T-helper 1 cell treated with Interleukin-12 subunit alpha and Interleukin-12 subunit beta and Interleukin-4 antibody, amounts not matched to agents 30 ng/mL and 1 ng/mL, for 36 hours (primary cell): ENCODE measurements at regions not wholly inside any gene's neighbourhood (a gene's known extent, or its start where the extent isn't known, plus 50 kb on each side); places are given as distances from the start of the nearest gene placed in this dataset.
"Not testable (repeated sequence)": the region's sequence is repeated elsewhere in the genome, so short reads cannot be mapped to it uniquely, and the experiment has no call there.

Source experiments
- intact Hi-C: fragments of 100-400 bp; cut with micrococcal nuclease; formaldehyde crosslinking; loops from one replicate; pipeline ENCODE4 v1.15.1; 2024

DNA sequence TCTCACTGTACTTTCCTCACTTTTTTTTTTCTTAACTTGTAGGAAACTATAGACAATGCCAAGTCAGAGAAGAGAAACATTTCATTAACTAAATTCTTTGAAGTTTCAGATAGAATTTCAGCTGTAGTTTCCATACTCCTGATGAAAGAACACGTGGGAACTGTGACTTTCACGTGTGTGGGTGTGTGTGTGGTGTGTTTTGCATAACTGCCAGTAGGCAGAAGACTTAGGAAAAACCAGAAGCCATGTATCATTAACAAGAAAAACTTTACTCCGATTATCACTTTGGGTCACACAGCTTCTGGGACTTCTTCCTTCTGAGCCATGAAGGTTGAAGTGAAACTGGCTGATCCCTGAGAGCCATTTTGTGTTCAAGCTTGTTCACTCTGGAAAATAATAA lies 483.3 kb downstream of the TFAP2B start:
- intact Hi-C loops, result no loop called here

DNA sequence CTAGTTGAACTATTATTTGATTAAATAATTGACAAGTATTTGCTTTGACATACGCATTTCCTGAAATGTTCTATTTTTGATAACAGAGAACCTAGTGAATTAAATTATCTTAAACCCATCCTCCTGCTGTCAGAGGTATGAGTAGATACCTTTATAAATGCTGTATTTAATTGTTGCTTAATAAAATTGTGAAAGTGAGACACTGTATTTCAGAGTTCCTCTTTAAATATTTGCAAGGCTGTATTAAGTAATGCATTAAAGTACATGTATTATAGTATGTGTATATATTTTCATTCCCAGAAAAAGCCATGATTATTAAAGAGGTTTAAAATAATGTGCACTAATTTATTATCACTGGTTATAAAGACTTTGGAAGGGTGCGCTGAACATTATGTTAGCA lies 483.8 kb downstream of the TFAP2B start:
- intact Hi-C loops, result no loop called here

DNA sequence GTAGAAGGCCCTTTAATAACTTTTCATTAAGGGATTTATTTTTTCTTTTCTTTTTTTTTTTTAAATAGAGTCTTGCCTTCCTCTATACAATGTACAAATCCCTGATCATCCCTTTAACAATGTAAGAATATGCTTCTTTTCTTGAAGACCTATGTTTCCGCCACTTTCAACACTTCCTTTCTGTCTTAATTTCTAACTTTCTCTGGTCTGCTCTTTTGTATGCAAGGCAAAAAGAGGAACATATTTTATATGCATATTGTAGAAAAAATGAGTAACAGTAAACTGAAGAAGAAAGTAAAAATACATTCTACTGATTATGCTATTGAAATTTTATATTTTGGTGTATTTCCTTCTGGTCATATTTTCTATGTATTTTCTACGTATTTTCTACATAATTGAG lies 484.7 kb downstream of the TFAP2B start:
- intact Hi-C loops, result no loop called here

DNA sequence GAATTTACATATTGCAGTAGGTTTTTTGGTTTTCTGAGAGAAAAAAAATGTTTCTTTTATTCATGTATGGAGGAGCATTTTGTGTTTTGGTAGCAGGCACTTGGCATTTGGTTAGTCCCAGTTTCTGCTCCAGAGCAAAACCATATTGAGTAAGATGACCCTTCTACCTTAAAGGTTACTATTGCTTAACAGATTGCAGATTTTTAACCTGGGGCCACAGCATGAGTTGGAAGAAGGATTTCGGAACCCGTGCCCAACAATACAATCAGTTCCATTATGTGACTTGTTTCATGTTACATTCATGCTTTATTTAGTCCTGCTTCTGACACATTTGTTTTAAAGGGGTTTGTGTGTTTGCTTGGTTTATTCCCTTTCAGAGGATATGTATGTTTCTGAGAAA lies 496.3 kb downstream of the TFAP2B start:
- intact Hi-C loops, result no loop called here

DNA sequence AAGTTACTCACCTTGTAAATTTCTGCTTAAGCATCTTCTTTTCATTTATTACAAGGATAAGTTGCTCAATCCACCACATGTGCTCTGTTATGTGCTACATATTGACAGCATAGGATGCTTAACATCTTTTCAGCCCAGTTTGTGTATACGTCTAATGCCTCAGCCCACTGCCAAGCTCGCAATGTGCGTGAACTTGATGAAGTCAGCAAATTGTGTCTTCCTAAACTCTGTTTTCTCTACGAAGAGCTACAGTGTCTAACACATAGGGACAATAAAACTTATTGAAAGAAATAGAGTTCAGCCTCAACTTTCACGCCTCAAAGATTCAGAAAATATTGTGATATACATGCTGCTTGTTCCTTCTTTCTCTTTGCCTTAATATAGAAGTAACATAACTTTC lies 500.0 kb downstream of the TFAP2B start:
- intact Hi-C loops, result no loop called here

DNA sequence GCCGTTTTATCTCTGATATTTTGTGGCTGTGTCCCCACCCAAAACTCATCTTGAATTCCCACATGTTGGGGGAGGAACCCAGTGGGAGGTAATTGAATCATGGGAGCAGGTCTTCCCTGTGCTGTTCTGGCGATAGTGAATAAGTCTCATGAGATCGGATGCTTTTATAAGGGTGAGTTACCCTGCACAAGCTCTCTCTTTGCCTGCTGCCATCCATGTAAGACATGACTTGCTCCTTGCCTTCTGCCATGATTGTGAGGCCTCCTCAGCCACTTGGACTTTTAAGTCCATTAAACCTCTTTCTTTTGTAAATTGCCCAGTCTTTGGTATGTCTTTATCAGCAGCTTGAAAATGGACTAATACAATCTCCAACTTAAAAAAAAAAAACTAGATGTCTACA lies 502.8 kb downstream of the TFAP2B start:
- intact Hi-C loops, result not testable (repeated sequence)

DNA sequence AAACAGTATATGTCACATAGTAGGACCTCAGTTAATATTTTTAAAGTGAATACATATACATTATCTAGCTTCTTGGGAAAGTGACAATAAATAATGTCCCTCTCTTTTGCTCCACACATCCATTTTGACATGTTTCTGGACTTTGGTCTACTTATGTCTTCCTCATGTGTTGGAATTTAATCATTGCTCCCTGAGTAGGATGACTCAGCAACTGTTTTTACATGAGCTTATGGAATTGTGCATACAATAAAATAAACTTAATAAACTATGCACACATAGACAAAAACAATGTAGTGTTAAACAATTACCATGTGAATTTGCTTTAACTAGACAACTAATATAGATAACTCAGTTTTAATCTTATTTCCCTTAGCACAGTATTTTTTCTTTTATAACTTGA lies 503.8 kb downstream of the TFAP2B start:
- intact Hi-C loops, result no loop called here

DNA sequence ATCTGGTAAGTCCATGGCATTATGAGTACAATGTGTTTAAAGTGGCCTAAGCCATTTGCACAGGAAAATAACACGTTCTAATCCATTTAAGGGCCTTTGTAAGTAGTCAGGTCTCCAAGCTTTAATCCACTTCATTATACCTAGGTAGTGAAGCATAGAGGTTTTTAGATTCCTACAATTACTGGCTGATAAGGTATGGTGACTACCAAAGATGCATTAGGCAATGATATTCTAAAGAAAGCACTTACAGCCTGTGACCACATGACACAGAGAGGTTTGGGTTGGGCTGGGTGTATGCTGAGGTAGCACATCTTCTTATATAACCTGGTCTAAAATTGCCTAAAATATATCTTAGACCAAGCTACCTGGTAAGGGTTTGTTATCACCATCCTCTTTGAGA lies 504.4 kb downstream of the TFAP2B start:
- intact Hi-C loops, result no loop called here

DNA sequence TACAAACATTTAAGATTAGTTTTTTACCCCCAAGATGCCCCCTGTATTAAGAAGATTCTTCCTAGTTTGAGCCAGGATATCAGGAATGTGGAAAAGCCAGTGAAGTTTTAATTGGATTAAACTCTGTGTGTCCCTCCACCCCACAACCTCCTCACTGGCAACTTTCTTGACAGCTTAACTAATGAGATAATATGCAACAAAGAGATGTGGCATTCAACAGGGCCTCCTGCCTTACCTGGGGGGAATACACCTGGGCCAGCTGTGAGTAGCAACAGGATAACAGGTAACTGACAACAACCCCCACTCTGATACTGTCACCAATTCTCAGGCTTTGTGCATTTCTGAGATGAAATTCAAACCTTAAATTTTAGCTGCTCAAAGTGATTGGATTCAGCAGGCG lies 512.3 kb downstream of the TFAP2B start:
- intact Hi-C loops, result no loop called here

DNA sequence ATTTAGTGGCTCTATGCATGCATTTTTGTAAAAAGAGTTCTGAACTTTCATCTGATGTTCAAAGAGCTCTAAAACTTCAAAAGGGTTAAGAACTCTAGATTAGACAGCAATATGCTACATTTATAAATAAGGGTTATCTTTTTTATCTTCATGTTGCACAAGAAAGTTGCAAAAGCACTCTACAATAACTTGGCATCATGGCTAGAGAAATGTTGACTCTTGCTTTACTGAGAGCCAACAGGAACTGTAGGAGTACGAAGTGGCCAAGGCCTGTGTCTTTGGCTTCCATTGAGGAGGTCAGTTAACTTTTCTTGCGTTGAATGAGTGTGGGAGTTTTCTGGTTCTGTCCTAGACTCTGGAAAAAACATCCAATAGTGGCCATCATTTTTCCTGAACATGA lies 516.9 kb downstream of the TFAP2B start:
- intact Hi-C loops, result no loop called here

DNA sequence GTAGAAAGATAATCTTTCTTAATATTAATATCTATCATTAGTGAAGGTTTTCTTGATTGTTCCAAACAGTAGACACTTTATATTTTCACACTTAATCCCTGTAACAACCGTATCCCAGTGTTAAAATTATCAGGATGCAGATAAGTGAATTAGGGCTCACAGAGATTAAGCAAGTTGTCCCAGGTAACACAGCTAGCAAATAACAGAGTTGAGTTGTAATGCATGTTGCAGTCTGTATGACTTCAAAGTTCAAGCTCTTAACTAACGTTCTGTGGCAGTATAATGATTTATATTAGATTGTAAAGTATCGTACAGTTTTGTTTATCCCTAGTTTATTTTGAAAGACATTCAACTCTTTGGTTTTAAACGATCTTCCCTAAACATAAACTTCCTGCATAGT lies 517.5 kb downstream of the TFAP2B start:
- intact Hi-C loops, result no loop called here

DNA sequence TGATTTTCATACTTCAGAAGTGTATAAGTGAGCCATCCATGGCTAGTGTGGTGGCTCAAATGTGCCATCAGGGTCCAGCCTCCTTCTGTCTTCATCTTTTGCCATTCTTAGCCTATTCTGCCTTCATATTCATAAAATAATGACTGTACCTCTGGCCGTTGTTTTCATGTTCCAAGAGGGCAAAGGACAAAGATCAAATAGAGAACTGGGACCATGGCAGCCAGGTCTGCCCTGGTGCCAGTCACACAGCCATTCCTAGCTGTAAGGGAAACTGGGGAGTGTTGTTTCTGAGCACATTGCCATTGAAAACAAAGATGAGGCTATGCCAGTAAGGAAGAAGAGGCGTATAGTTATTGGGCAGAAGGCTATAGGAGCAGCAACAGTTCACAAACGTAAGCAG lies 518.6 kb downstream of the TFAP2B start:
- intact Hi-C loops, result no loop called here

DNA sequence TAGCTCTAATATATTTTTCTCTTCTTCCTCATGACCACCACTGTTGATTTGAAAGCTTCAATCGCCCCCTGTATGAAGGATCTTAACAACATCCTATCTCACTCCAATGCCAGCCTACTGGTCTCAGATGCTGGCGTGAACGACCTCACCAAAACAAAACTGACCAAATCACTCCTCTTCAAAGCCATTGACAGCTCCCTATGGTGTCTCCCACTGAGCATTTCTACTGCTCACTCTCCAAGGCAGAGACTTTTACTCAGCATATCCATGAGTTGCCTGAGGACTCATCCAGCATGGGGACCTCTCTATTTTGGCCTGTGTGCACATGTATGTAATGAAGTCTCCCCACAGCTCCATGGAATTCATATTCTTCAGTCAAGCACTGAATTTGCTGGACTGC lies 520.4 kb downstream of the TFAP2B start:
- intact Hi-C loops, result no loop called here

DNA sequence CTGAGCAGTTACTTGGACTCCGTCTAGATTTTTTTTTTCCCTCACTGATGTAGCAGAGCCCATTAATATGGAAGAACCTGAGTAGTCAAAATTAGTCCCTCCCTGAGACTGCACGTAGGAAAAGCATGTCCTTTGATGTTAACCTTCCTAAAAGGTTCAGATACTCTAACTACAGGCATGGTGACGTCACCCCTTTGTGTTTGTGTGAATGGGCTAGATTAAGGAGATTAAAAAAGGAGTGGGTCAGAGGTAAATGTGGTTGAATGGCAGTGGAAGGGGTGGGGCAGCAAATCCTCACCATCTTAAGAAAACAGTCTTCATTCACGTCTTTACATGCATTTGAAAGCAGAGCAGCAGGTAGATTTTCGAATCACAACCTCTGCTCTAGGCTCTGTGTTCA lies 521.1 kb downstream of the TFAP2B start:
- intact Hi-C loops, result no loop called here

DNA sequence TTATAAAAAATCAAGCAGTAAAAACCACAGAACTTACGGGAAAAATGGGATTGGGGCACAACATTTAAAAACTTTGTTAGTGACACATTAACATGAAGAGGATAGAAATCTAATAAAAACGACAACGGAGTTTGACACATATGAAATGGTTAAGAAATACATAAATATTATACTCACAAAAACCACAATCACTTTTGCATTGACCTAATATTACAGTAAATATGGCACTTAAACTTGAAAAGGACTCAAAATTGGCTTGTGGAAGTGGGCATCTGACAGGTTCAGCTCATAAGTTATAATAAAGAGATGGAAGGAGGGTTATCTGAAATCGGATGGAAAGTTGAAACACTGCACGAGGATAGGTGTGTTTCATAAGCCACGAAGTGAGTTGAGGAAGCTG lies 523.7 kb downstream of the TFAP2B start:
- intact Hi-C loops, result no loop called here

DNA sequence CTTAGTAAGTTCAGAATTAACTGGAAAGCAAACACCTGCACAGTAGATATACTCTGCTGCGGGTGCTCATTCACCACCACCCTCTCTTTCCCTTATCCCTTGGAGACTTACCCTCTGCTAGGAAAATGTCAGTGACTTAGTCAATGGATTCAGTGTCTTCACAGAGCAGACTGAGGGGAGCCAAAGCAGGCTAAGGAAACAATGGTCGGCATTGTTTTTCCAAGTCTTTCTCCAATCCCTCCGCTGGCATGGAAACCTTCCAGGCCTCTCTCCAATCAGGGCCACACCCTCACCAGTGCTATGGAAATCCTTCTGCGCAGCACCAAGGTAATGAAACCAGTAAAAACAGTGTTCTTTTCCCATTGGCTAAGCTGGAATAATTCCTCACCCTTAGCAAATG lies 531.2 kb downstream of the TFAP2B start:
- intact Hi-C loops, result loop anchor here (1.0 kb wide), 1 partner anchor 534 kb away; no protein-coding TSS in a partner anchor

DNA sequence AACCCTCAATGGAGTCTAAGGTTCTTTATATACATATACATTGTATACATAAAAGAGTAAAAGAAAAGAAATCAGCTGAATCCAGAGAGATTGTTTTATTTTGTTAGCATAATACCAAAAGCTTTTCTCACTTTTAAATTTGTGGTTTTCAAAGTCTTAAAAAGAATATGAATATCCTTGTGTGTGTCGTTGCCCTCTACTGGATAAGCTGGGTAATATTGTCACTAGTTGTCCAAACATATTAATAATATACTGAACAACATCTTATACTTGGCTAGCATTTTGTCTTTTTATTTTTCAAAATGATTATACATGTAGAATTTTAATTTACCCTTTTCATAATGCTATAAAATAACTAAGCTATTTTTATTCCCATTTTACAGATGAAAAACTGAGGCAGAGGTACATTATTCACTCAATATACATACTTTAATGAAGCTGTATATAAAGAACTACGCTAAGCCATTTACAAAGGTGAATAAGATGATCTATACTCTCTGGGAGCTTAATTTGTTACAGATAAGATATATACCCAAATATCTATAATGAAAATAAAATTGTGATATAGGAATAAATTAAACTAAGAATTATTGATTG lies 531.7 kb downstream of the TFAP2B start:
- intact Hi-C loops, result loop anchor here (1.0 kb wide), 1 partner anchor 534 kb away; no protein-coding TSS in a partner anchor

DNA sequence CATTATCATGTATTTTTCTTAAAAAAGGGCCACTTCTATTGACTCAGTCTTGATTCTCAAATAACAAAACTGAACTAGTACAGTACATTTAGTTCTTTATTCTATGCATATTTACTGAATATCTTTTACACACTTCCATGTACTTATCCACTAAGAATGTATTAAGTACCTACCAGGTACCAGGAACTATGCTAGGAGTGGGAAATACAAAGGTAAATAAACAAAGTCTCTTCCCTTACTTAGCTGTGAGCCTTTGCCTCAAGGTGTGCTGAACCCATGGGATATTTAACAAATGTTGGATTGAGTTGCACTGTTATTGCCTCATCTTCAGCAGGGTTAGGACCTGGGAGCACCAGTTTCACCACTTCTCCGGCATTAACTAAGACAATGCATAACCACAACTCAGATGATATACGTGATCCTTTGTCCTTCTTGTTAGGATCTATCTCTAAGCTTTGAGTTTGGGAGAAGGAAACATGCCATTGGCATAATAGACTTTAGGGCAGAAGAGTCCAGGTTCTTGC lies 533.9 kb downstream of the TFAP2B start:
- intact Hi-C loops, result no loop called here

DNA sequence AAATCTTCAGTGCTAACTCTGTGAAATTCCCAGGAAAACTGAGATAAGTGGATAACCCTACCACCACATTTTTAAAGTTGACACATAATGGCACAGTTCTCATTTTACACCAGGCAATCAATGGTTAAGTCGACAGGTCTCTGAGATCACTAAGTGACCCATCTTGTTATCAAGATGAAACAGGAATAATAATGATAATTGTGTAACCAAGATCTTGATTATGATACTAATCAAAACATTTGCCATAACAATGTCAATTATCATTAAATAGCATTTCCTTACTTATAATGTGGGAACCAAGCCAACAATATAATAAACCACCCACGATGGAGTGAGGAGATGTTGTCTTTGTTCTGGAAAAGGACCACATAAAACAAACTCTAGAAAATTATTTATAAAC lies 541.6 kb downstream of the TFAP2B start:
- intact Hi-C loops, result no loop called here

DNA sequence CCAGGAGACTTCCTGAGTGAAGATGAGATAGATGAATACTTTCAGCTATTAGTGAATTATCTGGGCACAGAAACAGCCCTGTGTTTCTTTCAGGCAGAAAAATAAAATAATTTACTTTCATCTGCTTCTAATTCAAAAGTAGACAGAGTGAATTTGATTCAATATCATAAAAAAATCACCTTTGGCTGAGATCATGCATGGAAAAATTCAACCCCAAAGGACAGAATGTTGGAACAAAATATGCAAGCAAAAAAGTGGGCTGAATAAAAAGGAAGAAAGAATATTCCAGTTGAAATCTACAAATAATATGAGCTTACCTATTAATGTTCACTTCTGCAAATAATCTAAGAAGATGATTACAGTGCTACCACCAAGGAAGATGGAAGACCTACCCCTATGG lies 546.9 kb downstream of the TFAP2B start:
- intact Hi-C loops, result no loop called here

DNA sequence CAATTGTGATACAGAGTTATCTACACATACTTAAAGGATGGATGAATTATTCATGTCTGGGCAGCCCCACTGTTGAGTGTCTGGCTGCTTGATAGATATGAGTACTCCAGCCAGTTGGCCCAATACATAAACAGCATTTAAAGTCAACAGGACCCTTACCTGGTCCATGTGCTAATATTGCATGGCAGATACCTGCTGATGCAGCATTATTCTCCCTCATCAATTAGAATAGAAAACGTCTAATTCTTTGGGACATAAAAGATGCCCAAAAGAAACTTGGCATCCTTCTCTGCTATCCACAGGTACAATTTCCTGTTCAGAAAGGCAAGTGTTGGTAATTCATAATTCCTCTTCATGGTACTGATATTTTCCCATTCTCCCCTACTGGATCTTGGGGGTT lies 550.8 kb downstream of the TFAP2B start:
- intact Hi-C loops, result no loop called here

DNA sequence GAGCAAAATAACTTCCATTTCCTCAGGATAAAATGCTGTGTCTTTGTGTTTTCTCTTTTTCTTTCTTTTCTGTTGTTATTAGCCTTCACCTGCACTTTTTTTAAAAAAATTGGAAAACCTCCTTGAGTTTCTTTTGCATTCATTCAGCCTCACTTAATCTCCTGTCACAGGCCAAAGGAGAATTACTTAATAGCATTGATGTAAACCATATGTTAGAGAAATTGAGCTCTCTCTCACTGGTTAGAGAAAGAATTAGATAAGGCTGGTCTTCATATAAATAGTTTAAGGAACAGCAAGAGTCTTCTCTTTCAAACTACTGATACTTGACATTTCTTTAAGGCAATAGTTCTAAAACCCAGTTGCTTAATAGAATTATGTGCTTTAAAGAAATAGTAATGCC lies 564.2 kb downstream of the TFAP2B start:
- intact Hi-C loops, result no loop called here

DNA sequence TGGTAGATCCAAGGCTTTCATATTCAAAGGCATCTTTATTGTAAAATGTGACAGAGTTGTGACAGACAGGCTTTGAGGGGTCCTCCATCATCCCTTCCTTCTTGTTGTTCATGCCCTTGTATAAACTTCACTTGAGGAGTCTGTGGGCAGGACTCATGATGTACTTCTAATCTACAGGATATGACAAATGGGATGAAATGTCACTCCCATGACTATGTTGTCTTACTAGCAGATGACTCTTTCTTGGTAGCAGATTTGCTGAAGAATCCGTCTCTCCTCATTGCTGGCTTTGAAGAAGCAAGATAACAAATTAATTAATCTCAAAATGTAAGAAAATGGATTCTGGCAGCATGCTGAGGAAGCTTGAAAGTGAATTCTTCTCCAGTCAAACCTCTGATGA lies 566.1 kb downstream of the TFAP2B start:
- intact Hi-C loops, result no loop called here

DNA sequence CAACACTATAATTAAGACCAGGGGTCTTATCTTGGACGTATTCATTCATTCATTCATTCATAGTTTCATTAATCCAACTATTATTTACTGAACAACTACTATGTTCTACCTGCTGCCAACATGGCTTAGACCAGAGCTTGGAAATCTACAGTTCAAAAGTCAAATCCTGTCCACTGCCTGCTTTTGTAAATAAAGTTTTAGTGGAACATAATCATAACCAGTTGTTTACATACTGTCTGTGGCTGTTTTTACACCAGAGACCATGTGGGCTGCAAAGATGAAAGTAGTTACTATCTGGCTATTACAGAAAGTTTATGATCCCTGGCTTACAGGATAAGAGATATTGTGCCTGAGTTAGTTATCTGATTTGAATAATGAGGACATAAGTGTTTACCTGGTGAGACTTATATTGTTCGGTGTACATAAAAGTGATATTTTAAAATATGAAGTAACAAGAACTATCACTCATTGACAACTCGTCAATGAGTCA lies 567.7 kb downstream of the TFAP2B start:
- intact Hi-C loops, result no loop called here
